T-helper 1 cell treated with Interleukin-12 subunit alpha and Interleukin-12 subunit beta and Interleukin-4 antibody, amounts not matched to agents 30 μg/mL and 1 μg/mL, for 36 hours (primary cell): ENCODE measurements at regions not wholly inside any gene's neighbourhood (a gene's known extent, or its start where the extent isn't known, plus 50 kb on each side); places are given as distances from the start of the nearest gene placed in this dataset.
"Not testable (repeated sequence)": the region's sequence is repeated elsewhere in the genome, so short reads cannot be mapped to it uniquely, and the experiment has no call there.

Source experiments
- H3K27ac Mint-ChIP-seq: one replicate; pipeline ENCODE4 v1.8.0; 2021; ENCODE audit warnings: mild to moderate bottlenecking, mixed read lengths
- H3K27me3 Mint-ChIP-seq: one replicate; pipeline ENCODE4 v1.8.0; 2021; ENCODE audit warnings: low read depth, mixed read lengths
- H3K36me3 Mint-ChIP-seq: one replicate; pipeline ENCODE4 v1.8.0; 2021; ENCODE audit warnings: low read depth, mixed read lengths
- H3K4me1 Mint-ChIP-seq: one replicate; pipeline ENCODE4 v1.8.0; 2021; ENCODE audit warnings: low read depth, mixed read lengths
- H3K4me3 Mint-ChIP-seq: one replicate; pipeline ENCODE4 v1.8.0; 2021; ENCODE audit warnings: mild to moderate bottlenecking, moderate library complexity, mixed read lengths
- H3K9me3 Mint-ChIP-seq: one replicate; pipeline ENCODE4 v1.8.0; 2021; ENCODE audit warnings: mixed read lengths

DNA sequence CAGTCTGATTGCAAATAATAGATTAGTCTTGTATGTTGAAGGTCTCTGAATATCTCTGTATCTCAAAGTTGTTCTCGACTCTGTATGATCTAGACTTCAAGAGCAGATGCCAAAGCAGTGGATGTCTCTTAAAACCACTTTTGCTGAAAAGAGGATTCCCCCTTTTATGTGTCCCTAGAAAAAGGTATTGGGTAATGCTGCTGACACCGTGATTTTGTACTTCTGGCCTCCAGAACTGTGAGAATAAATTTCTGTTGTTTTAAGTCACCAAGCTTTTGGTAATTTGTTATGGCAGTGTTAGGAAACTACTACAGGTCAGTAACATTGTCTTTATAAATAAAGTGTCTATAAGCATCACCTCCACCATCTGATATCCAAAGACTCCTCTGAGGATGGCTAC lies 85.3 kb upstream of the PIK3R1 start:
- Mint-ChIP-seq H3K27ac (no peak overlapping the region), H3K4me3 (no peak overlapping the region), H3K36me3 (no peaks in the 10 kb centered on the region), H3K4me1 (no peaks in the 10 kb centered on the region), H3K27me3 (peaks cover 1% of the 10 kb centered on the region), H3K9me3 (no peaks in the 10 kb centered on the region)

DNA sequence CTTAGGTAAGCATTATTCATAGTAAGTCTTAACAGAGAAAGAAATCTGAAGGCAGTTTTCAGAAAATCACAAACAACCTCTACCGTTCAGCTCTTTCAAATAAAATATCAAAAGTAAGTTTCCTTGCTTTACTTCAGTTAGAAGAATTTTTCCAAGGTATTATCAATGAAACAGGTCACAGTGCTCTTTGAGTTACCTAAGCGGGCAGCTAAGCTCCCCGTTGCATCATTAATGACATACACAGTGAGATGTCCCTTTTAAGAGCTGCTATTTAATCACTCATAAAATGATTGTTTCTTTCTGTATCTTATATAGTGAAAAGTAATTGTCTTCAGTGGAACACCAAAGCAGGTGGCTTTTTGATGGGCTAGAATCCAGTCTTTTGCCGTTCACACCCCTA lies 86.2 kb upstream of the PIK3R1 start:
- H3K27ac Mint-ChIP-seq: no peak overlapping the region
- no peak overlapping the region for H3K4me3 Mint-ChIP-seq
- H3K36me3 Mint-ChIP-seq: no peaks in the 10 kb centered on the region
- H3K9me3 Mint-ChIP-seq: no peaks in the 10 kb centered on the region
- H3K4me1 Mint-ChIP-seq: no peaks in the 10 kb centered on the region
- H3K27me3 Mint-ChIP-seq: no peaks in the 10 kb centered on the region

DNA sequence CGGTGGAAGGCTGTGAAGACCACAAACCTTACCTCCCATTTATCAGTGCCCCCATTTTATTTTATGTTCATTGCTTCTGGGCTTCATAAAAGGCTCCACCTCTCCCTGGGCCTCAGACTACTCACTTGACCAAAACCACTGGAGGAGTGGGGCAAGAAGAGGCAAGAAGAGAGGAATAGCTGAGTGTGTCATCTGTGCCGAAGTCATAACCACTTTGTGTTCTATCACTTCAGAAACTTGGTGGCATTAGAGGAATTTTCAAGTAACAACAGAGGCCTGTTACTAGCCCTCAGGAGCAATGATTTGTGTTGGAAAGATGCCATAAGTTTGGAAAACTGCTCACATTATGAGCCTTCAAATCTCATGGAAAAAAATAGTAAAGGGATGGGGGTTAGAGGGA lies 88.7 kb upstream of the PIK3R1 start:
- Mint-ChIP-seq H3K27me3 (no peaks in the 10 kb centered on the region), H3K4me1 (peaks cover 5% of the 10 kb centered on the region), H3K4me3 (no peak overlapping the region), H3K36me3 (no peaks in the 10 kb centered on the region), H3K9me3 (no peaks in the 10 kb centered on the region), H3K27ac (no peak overlapping the region)

DNA sequence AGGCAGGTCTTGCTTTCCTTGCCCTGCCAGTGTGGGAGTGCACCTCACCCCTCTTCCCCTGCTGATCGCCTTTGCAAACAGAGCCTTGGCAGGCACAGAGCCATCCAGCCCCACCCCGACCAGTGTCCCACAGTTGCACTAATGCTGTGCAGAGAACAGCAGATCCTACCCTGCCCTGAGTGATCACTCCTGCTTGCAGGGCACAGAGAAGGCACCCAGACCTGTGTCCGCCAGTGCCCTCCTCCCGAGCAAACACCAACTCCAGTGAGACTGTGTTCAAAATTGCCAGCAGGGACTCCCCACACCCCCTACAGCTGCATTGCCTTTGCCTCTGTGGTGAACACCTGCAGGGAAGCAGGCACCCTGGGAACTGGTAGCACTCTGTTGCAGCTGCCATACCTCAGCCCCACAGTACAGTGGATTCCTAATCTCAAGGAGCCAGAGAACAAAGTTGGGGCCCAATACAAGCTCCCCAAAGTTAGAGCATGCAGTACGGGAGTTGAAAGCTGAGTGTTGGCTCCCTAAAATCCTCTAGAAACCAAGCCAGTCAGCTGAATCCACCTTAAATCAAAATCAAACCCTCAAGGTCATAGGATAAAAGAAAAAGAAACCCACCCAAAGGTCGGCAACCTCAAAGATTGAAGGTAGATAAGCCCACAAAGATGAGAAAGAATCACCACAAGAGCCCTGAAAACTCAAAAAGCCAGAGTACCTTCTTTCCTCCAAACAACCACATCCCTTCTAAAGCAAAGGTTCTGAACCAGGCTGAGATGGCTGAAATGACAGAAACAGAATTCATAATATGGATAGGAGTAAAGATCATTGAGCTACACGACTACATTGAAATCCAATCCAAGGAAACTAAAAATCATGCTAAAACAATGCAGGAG lies 92.9 kb upstream of the PIK3R1 start:
- Mint-ChIP-seq H3K27ac (no peak overlapping the region), H3K4me1 (peaks cover 5% of the 10 kb centered on the region), H3K4me3 (no peak overlapping the region), H3K9me3 (no peaks in the 10 kb centered on the region), H3K27me3 (no peaks in the 10 kb centered on the region), H3K36me3 (no peaks in the 10 kb centered on the region)

DNA sequence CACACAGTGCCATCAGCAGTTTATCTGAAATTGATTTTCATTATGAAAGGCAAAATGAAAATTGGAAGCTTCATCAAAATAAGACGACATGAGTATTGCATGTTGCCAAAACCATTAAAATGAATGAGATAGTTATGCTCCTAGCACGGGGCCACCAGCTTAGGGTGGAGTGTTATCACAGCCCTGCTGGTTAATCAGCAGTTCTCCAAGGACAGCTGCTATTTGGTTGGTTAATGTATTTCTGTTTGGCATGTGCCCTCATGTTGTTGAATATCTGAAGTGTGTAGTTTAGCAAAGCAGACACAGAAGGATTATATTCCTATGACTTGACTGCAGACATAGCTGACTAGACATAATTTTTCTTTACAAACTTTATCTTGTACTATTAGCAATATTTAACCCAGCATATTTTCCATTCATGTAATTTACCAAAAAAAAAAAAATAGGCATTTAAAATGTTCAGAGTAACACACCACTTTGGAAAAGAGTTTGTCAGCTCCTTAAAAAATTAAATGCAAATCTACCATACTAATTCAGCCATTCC lies 98.6 kb upstream of the PIK3R1 start:
- no peaks in the 10 kb centered on the region for H3K27me3 Mint-ChIP-seq
- no peak overlapping the region for H3K4me3 Mint-ChIP-seq
- no peaks in the 10 kb centered on the region for H3K4me1 Mint-ChIP-seq
- H3K27ac Mint-ChIP-seq: no peak overlapping the region
- no peaks in the 10 kb centered on the region for H3K9me3 Mint-ChIP-seq
- no peaks in the 10 kb centered on the region for H3K36me3 Mint-ChIP-seq

DNA sequence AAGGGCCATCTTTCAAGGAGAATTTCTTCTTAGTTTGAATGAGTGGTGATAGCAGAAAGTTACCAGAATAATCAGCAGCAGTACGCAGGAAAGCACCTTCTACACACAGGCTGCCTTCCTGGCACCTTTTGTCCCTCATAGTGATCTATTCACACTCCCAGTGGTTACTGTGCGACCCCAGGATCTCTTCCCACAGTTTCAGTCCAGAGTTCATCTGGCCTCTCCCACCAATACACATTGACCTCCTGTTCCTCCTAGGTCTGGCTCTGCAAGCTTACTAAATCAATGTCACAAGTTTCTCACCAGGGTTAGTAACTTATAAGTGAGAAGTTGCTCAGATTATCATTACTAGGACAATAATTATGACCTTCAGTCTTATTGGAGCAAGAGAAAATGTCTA lies 99.1 kb upstream of the PIK3R1 start:
- H3K27ac Mint-ChIP-seq: no peak overlapping the region
- no peaks in the 10 kb centered on the region for H3K36me3 Mint-ChIP-seq
- H3K4me1 Mint-ChIP-seq: no peaks in the 10 kb centered on the region
- H3K27me3 Mint-ChIP-seq: no peaks in the 10 kb centered on the region
- H3K4me3 Mint-ChIP-seq: no peak overlapping the region
- H3K9me3 Mint-ChIP-seq: no peaks in the 10 kb centered on the region

DNA sequence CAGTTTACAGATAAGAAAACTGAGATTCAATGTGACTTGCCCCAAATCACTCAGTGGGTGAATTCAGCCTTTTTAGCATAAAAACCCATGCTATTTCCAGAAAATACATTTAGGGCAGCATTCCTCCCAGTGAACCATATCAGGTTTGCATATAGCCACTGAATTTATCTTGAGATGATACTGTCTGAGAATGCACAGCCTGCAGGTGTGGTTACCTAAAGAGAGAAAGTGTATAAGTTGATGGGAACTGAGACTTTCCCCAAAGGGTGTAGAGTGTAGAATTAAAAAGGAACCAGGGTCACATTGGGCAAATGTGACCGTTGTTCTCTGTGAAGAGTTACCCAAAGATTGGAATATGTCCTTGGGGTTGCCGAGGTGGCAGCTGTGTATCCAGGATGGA lies 100.0 kb upstream of the PIK3R1 start:
- no peak overlapping the region for H3K27ac Mint-ChIP-seq
- no peak overlapping the region for H3K4me3 Mint-ChIP-seq
- H3K27me3 Mint-ChIP-seq: no peaks in the 10 kb centered on the region
- H3K9me3 Mint-ChIP-seq: no peaks in the 10 kb centered on the region
- no peaks in the 10 kb centered on the region for H3K36me3 Mint-ChIP-seq
- no peaks in the 10 kb centered on the region for H3K4me1 Mint-ChIP-seq

DNA sequence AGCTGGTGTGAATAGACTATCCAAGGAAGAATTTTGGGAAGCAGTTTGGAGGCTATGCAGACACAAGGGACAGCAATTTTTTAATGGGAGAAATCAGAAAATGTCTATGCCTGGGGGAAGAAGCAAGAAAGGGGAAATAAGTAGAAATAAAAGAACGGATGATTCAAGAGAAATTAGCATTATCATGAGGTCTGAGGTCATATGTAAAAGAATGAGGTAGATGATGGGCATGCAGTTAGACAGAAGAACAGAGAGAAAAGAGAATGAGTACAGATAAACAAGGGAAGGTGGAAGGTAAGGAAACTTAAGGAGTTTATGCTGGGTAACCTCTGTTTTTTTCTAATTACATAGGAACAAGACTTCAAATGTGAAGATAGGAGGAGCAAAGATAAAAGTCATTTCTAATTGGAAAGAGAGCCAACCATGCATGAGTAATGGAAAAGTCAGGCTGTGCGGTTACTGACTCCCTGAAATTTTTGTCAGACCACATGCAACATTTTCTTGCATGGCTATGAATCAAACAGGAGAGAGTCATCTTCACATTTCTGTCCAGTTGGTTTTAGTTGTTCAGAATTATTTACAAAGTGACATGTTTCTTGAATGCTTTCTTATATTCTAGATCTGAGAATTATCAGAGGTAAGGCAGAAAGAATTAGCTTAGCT lies 101.0 kb upstream of the PIK3R1 start:
- H3K36me3 Mint-ChIP-seq: no peaks in the 10 kb centered on the region
- no peaks in the 10 kb centered on the region for H3K27me3 Mint-ChIP-seq
- no peaks in the 10 kb centered on the region for H3K4me1 Mint-ChIP-seq
- H3K9me3 Mint-ChIP-seq: no peaks in the 10 kb centered on the region
- no peak overlapping the region for H3K27ac Mint-ChIP-seq
- H3K4me3 Mint-ChIP-seq: no peak overlapping the region

DNA sequence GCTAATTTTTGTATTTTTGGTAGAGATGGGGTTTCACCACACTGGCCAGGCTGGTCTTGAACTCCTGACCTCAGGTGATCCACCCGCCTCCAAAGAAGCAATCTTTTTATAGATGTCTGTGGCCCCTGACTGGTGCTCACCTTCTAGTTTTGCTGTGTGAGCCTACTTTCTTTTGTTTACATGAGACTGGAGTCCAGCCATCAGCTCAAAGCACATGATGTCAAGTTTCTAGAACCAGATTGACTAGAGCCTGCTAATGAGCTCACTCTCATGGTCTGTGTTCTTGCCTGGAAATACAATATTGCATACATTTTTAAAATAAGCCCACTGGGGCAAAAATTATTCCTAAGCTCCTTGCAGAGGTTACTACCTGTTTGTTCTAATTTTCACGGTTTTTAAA lies 102.9 kb upstream of the PIK3R1 start:
- Mint-ChIP-seq H3K27ac (no peak overlapping the region), H3K4me3 (no peak overlapping the region), H3K4me1 (no peaks in the 10 kb centered on the region), H3K27me3 (no peaks in the 10 kb centered on the region), H3K9me3 (no peaks in the 10 kb centered on the region), H3K36me3 (no peaks in the 10 kb centered on the region)

DNA sequence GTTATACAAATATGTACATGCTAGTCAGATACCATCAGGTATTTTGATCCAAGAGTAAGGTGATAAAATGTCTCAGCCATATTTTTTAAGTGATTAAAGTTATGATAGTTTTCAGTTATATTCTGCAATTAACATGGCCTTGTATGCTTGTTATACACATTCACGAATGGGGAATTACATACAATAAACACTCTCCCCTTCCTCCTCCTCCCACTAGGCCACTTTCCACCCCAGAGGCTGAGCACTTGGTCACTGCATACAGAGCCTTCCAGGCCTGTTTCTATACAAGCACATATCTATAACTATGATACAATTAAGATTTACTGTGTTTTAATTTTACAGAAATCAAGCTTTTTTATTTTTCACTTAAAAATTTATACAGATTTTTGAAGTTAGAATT lies 104.7 kb upstream of the PIK3R1 start:
- Mint-ChIP-seq H3K4me1 (no peaks in the 10 kb centered on the region), H3K27me3 (no peaks in the 10 kb centered on the region), H3K27ac (no peak overlapping the region), H3K9me3 (no peaks in the 10 kb centered on the region), H3K36me3 (no peaks in the 10 kb centered on the region), H3K4me3 (no peak overlapping the region)

DNA sequence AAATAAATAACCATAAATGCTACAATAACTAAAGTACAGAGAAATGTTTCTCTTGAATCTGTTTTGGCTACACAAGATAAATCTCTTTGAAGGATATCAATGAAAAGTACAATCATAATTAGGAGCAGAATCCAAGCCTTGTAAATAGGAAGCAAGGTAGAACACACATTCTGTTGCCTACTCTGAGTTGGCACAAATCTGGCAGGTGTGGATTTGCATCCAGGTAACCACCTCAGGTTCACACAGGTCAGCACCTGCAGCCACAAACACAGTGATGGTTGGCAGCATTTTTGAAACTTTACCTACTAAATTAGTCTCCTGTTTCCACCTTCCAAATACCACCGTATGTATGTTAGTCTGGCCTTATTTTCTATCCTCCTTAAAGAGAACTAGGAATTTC lies 105.3 kb upstream of the PIK3R1 start:
- Mint-ChIP-seq H3K27ac (no peak overlapping the region), H3K4me1 (no peaks in the 10 kb centered on the region)

DNA sequence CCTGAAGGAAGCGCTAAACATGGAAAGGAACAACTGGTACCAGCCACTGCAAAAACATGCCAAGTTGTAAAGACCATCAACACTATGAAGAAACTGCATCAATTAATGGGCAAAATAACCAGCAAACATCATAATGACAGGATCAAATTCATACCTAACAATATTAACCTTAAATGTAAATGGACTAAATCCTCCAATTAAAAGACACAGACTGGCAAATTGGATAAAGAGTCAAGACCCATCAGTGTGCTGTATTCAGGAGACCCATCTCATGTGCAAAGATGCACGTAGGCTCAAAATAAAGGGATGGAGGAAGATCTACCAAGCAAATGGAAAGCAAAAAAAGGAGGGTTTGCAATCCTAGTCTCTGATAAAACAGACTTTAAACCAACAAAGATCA lies 111.3 kb upstream of the PIK3R1 start:
- not testable (repeated sequence) for H3K27me3 Mint-ChIP-seq, H3K27ac Mint-ChIP-seq, H3K36me3 Mint-ChIP-seq, H3K9me3 Mint-ChIP-seq, H3K4me1 Mint-ChIP-seq, H3K4me3 Mint-ChIP-seq

More for the DNA sequence above, 105.3 kb upstream of the PIK3R1 start:
- Mint-ChIP-seq H3K27me3 (no peaks in the 10 kb centered on the region), H3K4me3 (no peak overlapping the region), H3K9me3 (no peaks in the 10 kb centered on the region), H3K36me3 (no peaks in the 10 kb centered on the region)

DNA sequence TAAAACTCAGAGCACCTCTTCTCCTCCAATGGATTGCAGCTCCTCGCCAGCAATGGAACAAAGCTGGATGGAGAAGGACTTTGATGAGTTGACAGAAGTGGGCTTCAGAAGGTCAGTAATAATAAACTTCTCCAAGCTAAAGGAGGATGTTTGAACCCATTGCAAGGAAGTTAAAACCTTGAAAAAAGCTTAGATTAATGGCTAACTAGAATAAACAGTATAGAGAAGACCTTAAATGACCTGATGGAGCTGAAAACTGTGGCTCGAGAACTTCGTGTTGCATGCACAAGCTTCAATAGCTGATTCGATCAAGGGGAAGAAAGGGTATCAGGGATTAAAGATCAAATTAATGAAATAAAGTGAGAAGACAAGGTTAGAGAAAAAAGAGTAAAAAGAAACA lies 112.3 kb upstream of the PIK3R1 start:
- not testable (repeated sequence) for H3K4me3 Mint-ChIP-seq, H3K36me3 Mint-ChIP-seq, H3K9me3 Mint-ChIP-seq, H3K27ac Mint-ChIP-seq, H3K4me1 Mint-ChIP-seq, H3K27me3 Mint-ChIP-seq

DNA sequence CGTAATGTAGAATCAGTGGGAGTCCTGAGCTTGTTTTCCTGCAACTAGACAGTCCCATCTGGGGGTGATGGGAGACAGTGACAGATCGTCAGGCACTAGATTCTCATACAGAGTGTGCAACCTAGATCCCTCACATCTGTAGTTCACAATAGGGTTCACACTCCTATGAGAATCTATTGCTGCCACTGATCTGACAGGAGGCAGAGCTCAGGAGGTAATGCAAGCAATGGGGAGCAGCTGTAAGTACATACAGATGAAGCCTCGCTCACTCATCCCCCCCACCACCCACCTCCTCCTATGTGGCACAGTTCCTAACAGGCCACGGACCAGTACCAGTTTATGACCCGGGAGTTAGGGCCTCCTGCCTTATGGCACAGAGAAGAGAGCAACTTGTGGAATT lies 116.2 kb upstream of the PIK3R1 start:
- Mint-ChIP-seq H3K4me1 (no peaks in the 10 kb centered on the region), H3K9me3 (peaks cover 9% of the 10 kb centered on the region), H3K27me3 (no peaks in the 10 kb centered on the region), H3K27ac (no peak overlapping the region), H3K36me3 (no peaks in the 10 kb centered on the region), H3K4me3 (no peak overlapping the region)

DNA sequence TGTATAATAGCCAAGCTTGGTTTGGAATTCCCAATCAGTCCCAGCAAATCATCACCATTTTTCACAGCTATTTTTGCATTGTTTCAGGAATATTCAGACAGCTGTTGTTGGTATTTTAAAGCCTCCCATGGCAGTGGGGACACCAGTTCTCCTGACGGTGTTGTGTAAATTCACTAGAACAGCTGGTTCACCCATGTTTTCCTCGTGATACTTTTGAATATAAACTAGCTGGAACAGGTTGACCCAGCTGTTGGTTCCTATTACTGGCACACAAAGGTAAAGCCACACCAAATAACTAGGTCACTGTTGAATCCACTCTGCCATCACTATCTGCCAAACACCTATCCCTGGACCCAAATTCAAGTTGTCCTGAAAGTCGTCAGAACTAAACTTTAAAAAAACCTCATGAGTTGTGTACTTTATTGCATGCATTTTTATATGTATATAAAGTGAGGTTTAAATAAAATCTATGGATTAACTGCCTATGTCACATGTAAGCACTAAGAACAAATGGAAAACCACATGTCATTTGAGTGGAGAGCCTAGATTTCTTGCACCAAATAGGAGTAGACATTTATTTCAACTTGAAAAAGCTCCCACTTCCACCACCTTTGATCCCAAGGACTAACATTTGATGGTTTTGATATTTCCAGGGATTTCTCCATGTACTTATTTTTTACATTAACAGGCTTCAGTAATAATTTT lies 121.9 kb upstream of the PIK3R1 start:
- Mint-ChIP-seq H3K4me3 (no peak overlapping the region), H3K4me1 (no peaks in the 10 kb centered on the region), H3K27me3 (no peaks in the 10 kb centered on the region), H3K27ac (no peak overlapping the region), H3K36me3 (no peaks in the 10 kb centered on the region), H3K9me3 (peaks cover 13% of the 10 kb centered on the region)
